ENCODE measurements at regions not wholly inside any gene's neighbourhood (a gene's known extent, or its start where the extent isn't known, plus 50 kb on each side); places are given as distances from the start of the nearest gene placed in this dataset.

- no peak overlapping the region for H3K4me3 ChIP-seq (ENCODE audit: low read depth in 1 of 2, low read length in 2 of 2)
- H3K27me3 ChIP-seq (ENCODE audit: control insufficient read depth in 1 of 2, insufficient read depth in 2 of 2, low read length in 2 of 2) = no peaks in the 10 kb centered on the region
- no peak overlapping the region for H3K27ac ChIP-seq (ENCODE audit: low read depth, low read length)
- no peak overlapping the region for H3K9ac ChIP-seq (ENCODE audit: low read length)
- no peaks in the 10 kb centered on the region for H3K36me3 ChIP-seq (ENCODE audit: insufficient read depth, low read length)
- no peaks in the 10 kb centered on the region for H3K9me3 ChIP-seq (ENCODE audit: low read length)
- no peaks in the 10 kb centered on the region for H3K4me1 ChIP-seq (ENCODE audit: insufficient read depth, low read length)
These were observed 66.3 kb upstream of the SOX5 start for GRCh38 chr12:24015833-24016160.

GRCh38 chr12:24014915-24015832 is 65.7 kb upstream of the SOX5 start:
- H3K36me3 ChIP-seq (ENCODE audit: insufficient read depth, low read length) = no peaks in the 10 kb centered on the region
- H3K4me3 ChIP-seq (ENCODE audit: low read depth in 1 of 2, low read length in 2 of 2) = no peak overlapping the region
- no peaks in the 10 kb centered on the region for H3K4me1 ChIP-seq (ENCODE audit: insufficient read depth, low read length)
- no peaks in the 10 kb centered on the region for H3K27me3 ChIP-seq (ENCODE audit: control insufficient read depth in 1 of 2, insufficient read depth in 2 of 2, low read length in 2 of 2)
- H3K9me3 ChIP-seq (ENCODE audit: low read length) = no peaks in the 10 kb centered on the region
- no peak overlapping the region for H3K27ac ChIP-seq (ENCODE audit: low read depth, low read length)
- no peak overlapping the region for H3K9ac ChIP-seq (ENCODE audit: low read length)

- Histone ChIP-seq H3K9me3 (ENCODE audit: low read length) (no peaks in the 10 kb centered on the region), H3K9ac (ENCODE audit: low read length) (no peak overlapping the region), H3K36me3 (ENCODE audit: insufficient read depth, low read length) (no peaks in the 10 kb centered on the region)
These were observed 64.8 kb upstream of the SOX5 start for GRCh38 chr12:24014240-24014639.

GRCh38 chr12:24012528-24012927 is 63.1 kb upstream of the SOX5 start:
- Histone ChIP-seq H3K36me3 (ENCODE audit: insufficient read depth, low read length) (no peaks in the 10 kb centered on the region), H3K9ac (ENCODE audit: low read length) (no peak overlapping the region), H3K4me3 (ENCODE audit: low read depth in 1 of 2, low read length in 2 of 2) (no peak overlapping the region), H3K27ac (ENCODE audit: low read depth, low read length) (no peak overlapping the region), H3K9me3 (ENCODE audit: low read length) (no peaks in the 10 kb centered on the region), H3K4me1 (ENCODE audit: insufficient read depth, low read length) (no peaks in the 10 kb centered on the region), H3K27me3 (ENCODE audit: control insufficient read depth in 1 of 2, insufficient read depth in 2 of 2, low read length in 2 of 2) (no peaks in the 10 kb centered on the region)

More at GRCh38 chr12:24014240-24014639, 64.8 kb upstream of the SOX5 start:
- Histone ChIP-seq H3K27me3 (ENCODE audit: control insufficient read depth in 1 of 2, insufficient read depth in 2 of 2, low read length in 2 of 2) (no peaks in the 10 kb centered on the region), H3K27ac (ENCODE audit: low read depth, low read length) (no peak overlapping the region), H3K4me1 (ENCODE audit: insufficient read depth, low read length) (no peaks in the 10 kb centered on the region), H3K4me3 (ENCODE audit: low read depth in 1 of 2, low read length in 2 of 2) (no peak overlapping the region)

- H3K9ac ChIP-seq (ENCODE audit: low read length) = no peak overlapping the region
- H3K9me3 ChIP-seq (ENCODE audit: low read length) = no peaks in the 10 kb centered on the region
- no peak overlapping the region for H3K27ac ChIP-seq (ENCODE audit: low read depth, low read length)
- H3K36me3 ChIP-seq (ENCODE audit: insufficient read depth, low read length) = no peaks in the 10 kb centered on the region
- no peaks in the 10 kb centered on the region for H3K27me3 ChIP-seq (ENCODE audit: control insufficient read depth in 1 of 2, insufficient read depth in 2 of 2, low read length in 2 of 2)
- no peaks in the 10 kb centered on the region for H3K4me1 ChIP-seq (ENCODE audit: insufficient read depth, low read length)
- H3K4me3 ChIP-seq (ENCODE audit: low read depth in 1 of 2, low read length in 2 of 2) = no peak overlapping the region
These were observed 62.5 kb upstream of the SOX5 start for GRCh38 chr12:24011927-24012507.

GRCh38 chr12:24008166-24008565 is 58.7 kb upstream of the SOX5 start:
- Histone ChIP-seq H3K27ac (ENCODE audit: low read depth, low read length) (no peak overlapping the region), H3K36me3 (ENCODE audit: insufficient read depth, low read length) (no peaks in the 10 kb centered on the region), H3K4me3 (ENCODE audit: low read depth in 1 of 2, low read length in 2 of 2) (no peak overlapping the region), H3K4me1 (ENCODE audit: insufficient read depth, low read length) (no peaks in the 10 kb centered on the region), H3K9me3 (ENCODE audit: low read length) (no peaks in the 10 kb centered on the region), H3K27me3 (ENCODE audit: control insufficient read depth in 1 of 2, insufficient read depth in 2 of 2, low read length in 2 of 2) (no peaks in the 10 kb centered on the region), H3K9ac (ENCODE audit: low read length) (no peak overlapping the region)
